ENCODE measurements at regions not wholly inside any gene's neighbourhood (a gene's known extent, or its start where the extent isn't known, plus 50 kb on each side); places are given as distances from the start of the nearest gene placed in this dataset.

DNA sequence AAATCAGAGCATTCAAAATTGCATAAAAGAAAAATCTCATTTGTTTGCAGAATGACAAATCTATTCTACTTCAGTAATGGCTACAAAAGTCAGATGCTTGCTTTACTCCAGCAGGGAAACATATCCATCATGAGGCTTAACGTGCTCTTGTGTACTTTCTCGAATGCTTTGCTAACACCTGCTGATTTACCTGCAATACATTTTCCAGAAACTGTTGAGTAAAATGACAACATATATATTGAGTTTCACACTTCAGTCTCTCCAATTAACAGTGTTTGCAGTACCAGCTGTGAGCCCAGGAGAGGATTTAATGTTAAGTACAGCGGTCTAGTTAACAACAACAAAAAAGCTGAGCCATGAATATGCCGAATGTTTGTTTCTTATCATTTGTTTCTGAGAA is 391.5 kb upstream of the SMC2 start:
- WGBS, 2 experiments (ENCODE audit: extremely low coverage in 1 of 2, insufficient coverage in 1 of 2, insufficient read length in 1 of 2, insufficient replicate concordance in 2 of 2, low coverage in 1 of 2, low lambda C conversion rate in 2 of 2, missing lambda C conversion rate in 1 of 2) = 99% methylated on average over 4 of the region's 4 CpGs; no CpG with 5 or more reads in 1 of the 2 experiments
- Histone ChIP-seq H2BK5ac (ENCODE audit: low read depth, low read length) (no peak overlapping the region), H2BK20ac (ENCODE audit: low read length) (no peak overlapping the region), H3K9me3 (ENCODE audit: insufficient read depth in 2 of 2, low read depth in 1 of 2, low read length in 1 of 2) (no peaks in the 10 kb centered on the region), H2BK12ac (ENCODE audit: low read depth, low read length) (no peak overlapping the region), H3K23ac (ENCODE audit: insufficient read length) (no peak overlapping the region), H2BK15ac (ENCODE audit: low read length) (no peak overlapping the region), H3K4ac (replicated peaks; ENCODE audit: insufficient read length, low read depth, low read length) (no peak overlapping the region), H3K14ac (ENCODE audit: insufficient read length) (no peak overlapping the region), H4K20me1 (replicated peaks in 1 of 2; ENCODE audit: control insufficient read depth in 1 of 2, insufficient read depth in 2 of 2, low read length in 2 of 2) (no peaks in the 10 kb centered on the region), H3K9ac (replicated peaks in 1 of 4; ENCODE audit: extremely low read depth in 1 of 4, low read depth in 3 of 4, low read length in 3 of 4) (no peak overlapping the region), H3K27me3 (replicated peaks in 1 of 4; ENCODE audit: control insufficient read depth in 3 of 4, extremely low read depth in 1 of 4, insufficient read depth in 3 of 4, low read length in 3 of 4) (no peaks in the 10 kb centered on the region), H3K18ac (ENCODE audit: extremely low read depth, low read length) (no peak overlapping the region), H4K8ac (ENCODE audit: extremely low read depth, insufficient read depth, low read length) (no peak overlapping the region), H3K27ac (ENCODE audit: low read depth, low read length) (no peak overlapping the region), H2AFZ (ENCODE audit: low read length) (no peak overlapping the region), H3K4me1 (replicated peaks in 1 of 4; ENCODE audit: control insufficient read depth in 3 of 4, insufficient read depth in 4 of 4, low read length in 3 of 4) (peaks cover 0 to 4% (median 2%) of the 10 kb centered on the region in 4 experiments; a peak in 2 of 7 replicates), H4K91ac (replicated peaks; ENCODE audit: insufficient read length, low read length) (no peak overlapping the region), H3K36me3 (ENCODE audit: control insufficient read depth in 2 of 4, insufficient read depth in 4 of 4, low read length in 3 of 4) (no peaks in the 10 kb centered on the region), H2BK120ac (replicated peaks; ENCODE audit: low read depth, low read length) (no peak overlapping the region), H4K5ac (ENCODE audit: insufficient read length, low read depth, low read length) (no peak overlapping the region), H3K79me1 (ENCODE audit: low read depth, low read length) (no peaks in the 10 kb centered on the region), H3K56ac (replicated peaks; ENCODE audit: insufficient read length, low read depth, low read length) (no peak overlapping the region), H3K23me2 (ENCODE audit: low read depth, low read length) (no peaks in the 10 kb centered on the region), H3K4me2 (ENCODE audit: insufficient read depth in 1 of 2, low read depth in 2 of 2, low read length in 2 of 2) (no peak overlapping the region), H3K79me2 (ENCODE audit: control insufficient read depth in 1 of 2, insufficient read depth in 2 of 2, low read length in 2 of 2) (no peaks in the 10 kb centered on the region), H3K4me3 (ENCODE audit: extremely low read depth in 1 of 4, insufficient read depth in 2 of 4, low read depth in 3 of 4, low read length in 4 of 4) (no peak overlapping the region), H2AK5ac (ENCODE audit: low read depth, low read length) (no peak overlapping the region)
- POLR2A ChIA-PET (ENCODE audit: partially characterized antibody) = no interaction called here
- no peak for TF ChIP-seq EP300 (IDR thresholded peaks at IDR 0.05; ENCODE audit: borderline replicate concordance in 1 of 2, low read depth in 2 of 2, low read length in 2 of 2)
- no peak for TF ChIP-seq GABPA (IDR thresholded peaks at IDR 0.05; ENCODE audit: borderline replicate concordance, insufficient read depth, low read length)
- TF ChIP-seq CBX5 (IDR thresholded peaks at IDR 0.05; ENCODE audit: low read depth, low read length) = no peak
- DNase-seq (ENCODE audit: low read depth in 1 of 2, low spot score in 2 of 2) (no peak), FAIRE-seq (no peak)
- CTCF ChIA-PET (ENCODE audit: partially characterized antibody) = no interaction called here
